ENCODE measurements at regions not wholly inside any gene's neighbourhood (a gene's known extent, or its start where the extent isn't known, plus 50 kb on each side); places are given as distances from the start of the nearest gene placed in this dataset.

- Histone ChIP-seq H3K79me2 (ENCODE audit: control insufficient read depth, low read length) (no peaks in the 10 kb centered on the region), H3K4me3 (ENCODE audit: low read length) (no peak overlapping the region), H3K9me2 (replicated peaks; ENCODE audit: control insufficient read depth, low read length) (no peaks in the 10 kb centered on the region), H3F3A (ENCODE audit: control insufficient read depth, insufficient read depth) (no peaks in the 10 kb centered on the region), H3K4me1 (ENCODE audit: control insufficient read depth, low read length) (no peaks in the 10 kb centered on the region), H3K27ac (ENCODE audit: low read depth, low read length) (no peak overlapping the region), H3K9me3 (ENCODE audit: control insufficient read depth, insufficient read depth, low read length) (no peaks in the 10 kb centered on the region), H3K27me3 (ENCODE audit: control insufficient read depth, low read length) (no peaks in the 10 kb centered on the region; the same call in none of the 2 replicates), H3K36me3 (ENCODE audit: control insufficient read depth, low read length) (no peaks in the 10 kb centered on the region), H3K4me2 (ENCODE audit: low read length) (no peak overlapping the region), H4K20me1 (ENCODE audit: control insufficient read depth, insufficient read depth, low read depth, low read length) (no peaks in the 10 kb centered on the region)
- TF ChIP-seq EZH2phosphoT487 (IDR thresholded peaks at IDR 0.05; ENCODE audit: borderline replicate concordance, low read length) (no peak), CTCF (IDR thresholded peaks at IDR 0.05; ENCODE audit: low read depth, low read length, poor library complexity, severe bottlenecking) (no peak)
These were observed 659.4 kb downstream of the TBC1D22A start for GRCh38 chr22:47421846-47422245.

- H3K27ac ChIP-seq (ENCODE audit: low read depth, low read length), result no peak overlapping the region
- no peak for TF ChIP-seq EZH2phosphoT487 (IDR thresholded peaks at IDR 0.05; ENCODE audit: borderline replicate concordance, low read length)
- TF ChIP-seq CTCF (IDR thresholded peaks at IDR 0.05; ENCODE audit: low read depth, low read length, poor library complexity, severe bottlenecking), result no peak
These were observed 657.8 kb downstream of the TBC1D22A start for GRCh38 chr22:47420211-47420610.

GRCh38 chr22:47419239-47419638 lies 656.8 kb downstream of the TBC1D22A start:
- Histone ChIP-seq H3K36me3 (ENCODE audit: control insufficient read depth, low read length) (no peaks in the 10 kb centered on the region), H3K4me2 (ENCODE audit: low read length) (no peak overlapping the region), H3K27me3 (ENCODE audit: control insufficient read depth, low read length) (no peaks in the 10 kb centered on the region; the same call in 1 of the 2 replicates), H3K9me3 (ENCODE audit: control insufficient read depth, insufficient read depth, low read length) (no peaks in the 10 kb centered on the region), H3F3A (ENCODE audit: control insufficient read depth, insufficient read depth) (no peaks in the 10 kb centered on the region), H3K79me2 (ENCODE audit: control insufficient read depth, low read length) (no peaks in the 10 kb centered on the region), H3K27ac (ENCODE audit: low read depth, low read length) (no peak overlapping the region), H3K9me2 (replicated peaks; ENCODE audit: control insufficient read depth, low read length) (no peaks in the 10 kb centered on the region), H4K20me1 (ENCODE audit: control insufficient read depth, insufficient read depth, low read depth, low read length) (no peaks in the 10 kb centered on the region), H3K4me1 (ENCODE audit: control insufficient read depth, low read length) (no peaks in the 10 kb centered on the region), H3K4me3 (ENCODE audit: low read length) (no peak overlapping the region)
- TF ChIP-seq CTCF (IDR thresholded peaks at IDR 0.05; ENCODE audit: low read depth, low read length, poor library complexity, severe bottlenecking) (no peak), EZH2phosphoT487 (IDR thresholded peaks at IDR 0.05; ENCODE audit: borderline replicate concordance, low read length) (no peak)

More at GRCh38 chr22:47420211-47420610, 657.8 kb downstream of the TBC1D22A start:
- no peak overlapping the region for H3K4me3 ChIP-seq (ENCODE audit: low read length)
- no peaks in the 10 kb centered on the region for H3K36me3 ChIP-seq (ENCODE audit: control insufficient read depth, low read length)
- H3K4me1 ChIP-seq (ENCODE audit: control insufficient read depth, low read length), result no peaks in the 10 kb centered on the region
- H3F3A ChIP-seq (ENCODE audit: control insufficient read depth, insufficient read depth), result no peaks in the 10 kb centered on the region
- H3K9me2 ChIP-seq (replicated peaks; ENCODE audit: control insufficient read depth, low read length), result no peaks in the 10 kb centered on the region
- no peaks in the 10 kb centered on the region for H3K9me3 ChIP-seq (ENCODE audit: control insufficient read depth, insufficient read depth, low read length)
- H4K20me1 ChIP-seq (ENCODE audit: control insufficient read depth, insufficient read depth, low read depth, low read length), result no peaks in the 10 kb centered on the region
- no peak overlapping the region for H3K4me2 ChIP-seq (ENCODE audit: low read length)
- no peaks in the 10 kb centered on the region; the same call in 1 of the 2 replicates for H3K27me3 ChIP-seq (ENCODE audit: control insufficient read depth, low read length)
- no peaks in the 10 kb centered on the region for H3K79me2 ChIP-seq (ENCODE audit: control insufficient read depth, low read length)
